NCI-H187 treated with DMSO at 0.1 percent for 48 hours (cell line): ENCODE measurements at regions not wholly inside any gene's neighbourhood (a gene's known extent, or its start where the extent isn't known, plus 50 kb on each side); places are given as distances from the start of the nearest gene placed in this dataset.

Experiments
- DNase-seq: peaks from one replicate; lab custom pipeline; 2025; lab: John Stamatoyannopoulos, UW

- DNase-seq, result no peak
Measured at GRCh38 chr16:80418517-80419355, 122.1 kb upstream of the DYNLRB2 start.

DNA sequence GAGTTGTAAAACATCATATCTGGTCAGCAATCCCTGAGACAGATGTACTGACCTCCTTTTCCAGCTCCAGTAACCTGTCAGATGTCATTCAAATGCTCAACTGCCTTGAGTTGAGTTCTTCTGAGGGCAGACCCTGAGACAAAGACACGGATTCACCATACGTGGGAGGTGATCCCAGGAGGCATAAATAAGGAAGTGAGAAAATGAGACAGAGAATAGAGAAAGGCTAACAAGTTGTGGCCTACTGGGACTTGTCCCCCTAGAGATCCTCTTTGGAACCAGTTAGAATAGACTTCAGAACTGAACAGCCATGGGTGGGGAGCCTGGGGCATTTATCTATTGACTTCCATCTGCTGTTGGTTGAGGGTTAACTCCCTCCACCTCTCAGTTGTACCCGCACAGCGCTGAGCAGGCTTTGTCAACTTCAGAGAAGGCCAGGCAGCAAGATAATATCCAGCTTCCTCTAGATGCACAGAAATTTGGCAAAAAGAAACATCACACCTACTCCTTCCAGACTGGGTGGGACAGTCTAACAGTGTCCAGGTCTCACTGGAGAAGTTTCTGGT, 123.0 kb upstream of the DYNLRB2 start:
- DNase-seq, result no peak

- DNase-seq, result no peak
Measured at GRCh38 chr16:80408014-80408413, 132.8 kb upstream of the DYNLRB2 start.

GRCh38 chr16:80407265-80407987, 133.4 kb upstream of the DYNLRB2 start:
- no peak for DNase-seq

GRCh38 chr16:80404847-80405246, 135.9 kb upstream of the DYNLRB2 start:
- no peak for DNase-seq

GRCh38 chr16:80403894-80404293, 136.9 kb upstream of the DYNLRB2 start:
- DNase-seq, result no peak

GRCh38 chr16:80390871-80391489, 149.8 kb upstream of the DYNLRB2 start:
- no peak for DNase-seq

GRCh38 chr16:80390046-80390445, 150.7 kb upstream of the DYNLRB2 start:
- DNase-seq, result no peak

DNA sequence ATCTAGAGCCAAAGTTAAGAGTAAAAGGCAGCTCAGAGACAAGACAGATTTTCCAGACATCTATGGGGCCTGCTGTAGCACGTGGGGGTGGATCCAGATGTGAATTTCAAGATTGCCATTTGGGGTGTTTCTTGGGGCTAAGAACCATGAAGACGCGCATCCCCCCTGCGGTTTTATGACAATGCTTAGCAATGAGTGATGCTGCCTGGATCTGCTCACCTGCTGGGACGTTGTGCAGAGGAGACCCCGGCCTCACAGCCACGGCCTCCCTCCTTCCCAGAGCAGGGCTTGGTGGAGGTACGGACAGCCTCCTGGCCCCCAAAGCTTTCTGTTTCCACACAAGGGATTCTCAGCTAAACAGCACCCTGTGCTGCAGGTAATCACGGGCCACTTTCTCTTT, 151.5 kb upstream of the DYNLRB2 start:
- DNase-seq, result no peak

DNA sequence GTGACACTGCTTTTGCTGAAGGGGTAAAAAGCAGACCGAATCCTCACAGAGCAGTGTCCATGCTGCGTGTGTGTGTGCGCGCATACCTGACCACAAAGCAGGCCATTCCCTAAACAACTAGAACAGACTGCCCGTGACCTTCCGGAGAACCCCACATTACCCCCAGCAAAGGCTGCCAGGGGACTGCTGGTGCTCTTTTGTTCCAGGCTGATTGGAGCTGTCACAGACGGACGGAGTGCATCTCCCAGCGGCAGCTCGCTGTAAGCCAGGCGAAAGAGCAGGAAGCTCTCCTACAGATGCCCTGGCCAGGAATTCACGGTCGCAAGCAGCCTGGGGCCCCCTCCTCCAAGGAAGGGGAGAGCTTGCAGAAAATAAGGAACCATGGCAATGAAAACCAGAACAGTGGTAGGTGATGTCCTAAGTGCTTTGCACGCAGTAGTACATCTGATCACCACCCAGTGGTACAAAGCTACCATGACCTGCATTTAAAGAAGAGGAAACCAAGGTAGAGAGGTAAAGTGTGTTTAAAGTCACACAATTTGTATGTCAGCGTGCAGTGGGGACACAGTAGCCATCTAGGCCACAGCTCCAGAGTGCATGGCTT, 153.4 kb upstream of the DYNLRB2 start:
- no peak for DNase-seq

DNA sequence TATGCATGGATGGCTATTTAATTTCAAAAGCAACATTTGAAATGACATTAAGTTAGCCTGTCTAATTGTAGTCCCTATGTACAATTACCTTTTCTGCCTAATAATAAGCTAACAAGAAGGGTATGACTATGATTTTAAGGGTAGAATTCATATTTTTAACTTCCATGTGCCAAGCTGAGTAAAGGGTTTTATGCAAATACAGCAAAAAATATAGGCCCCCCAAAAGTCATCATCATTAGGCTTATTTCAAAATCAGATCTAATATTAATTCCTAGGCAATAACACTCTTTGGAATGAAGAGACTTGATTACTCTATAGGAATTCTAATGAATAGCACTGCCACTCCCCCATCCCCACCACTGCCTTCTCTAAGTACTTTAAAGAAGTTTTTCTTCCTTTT, 155.9 kb upstream of the DYNLRB2 start:
- DNase-seq, result no peak

- no peak for DNase-seq
Measured at GRCh38 chr16:80380514-80380913, 160.3 kb upstream of the DYNLRB2 start.

GRCh38 chr16:80377096-80377956, 163.5 kb upstream of the DYNLRB2 start:
- no peak for DNase-seq

DNA sequence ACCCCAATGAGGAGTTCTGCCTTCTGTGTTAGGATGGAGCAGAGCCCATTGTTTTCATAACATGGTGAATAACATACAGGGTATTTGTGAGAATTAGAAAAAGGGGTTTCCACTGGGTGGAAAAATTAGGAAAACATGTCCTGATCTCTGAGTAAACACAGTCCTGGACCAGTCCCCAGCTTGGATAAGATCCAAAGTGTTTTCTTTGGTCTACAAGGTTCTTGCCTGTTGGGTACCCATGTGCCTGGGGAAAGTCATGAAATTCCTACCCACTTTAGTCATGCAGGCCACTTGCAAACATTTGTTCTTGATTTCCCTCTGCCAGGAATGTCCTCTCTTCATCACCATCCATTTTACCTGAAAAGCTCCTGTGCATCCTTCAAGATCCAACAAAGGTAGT, 164.8 kb upstream of the DYNLRB2 start:
- no peak for DNase-seq

DNA sequence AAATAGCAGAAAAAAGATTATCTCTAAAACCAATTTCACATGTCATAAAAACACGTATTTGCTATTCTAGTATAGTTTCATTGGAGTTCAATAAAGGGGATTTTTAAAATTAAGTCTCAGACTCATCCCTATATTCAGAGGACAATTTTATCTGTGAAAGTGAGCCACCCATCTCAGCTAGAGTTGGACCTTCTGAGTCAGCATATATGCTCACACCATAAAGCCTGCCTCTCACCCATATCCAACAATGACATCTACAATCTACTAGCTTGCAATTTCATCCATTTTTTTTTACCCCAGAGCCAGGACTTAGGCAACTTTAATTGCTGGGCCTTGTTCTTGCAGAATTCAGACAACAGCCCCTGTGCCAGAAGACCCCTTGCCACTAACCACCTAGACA, 165.3 kb upstream of the DYNLRB2 start:
- no peak for DNase-seq

DNA sequence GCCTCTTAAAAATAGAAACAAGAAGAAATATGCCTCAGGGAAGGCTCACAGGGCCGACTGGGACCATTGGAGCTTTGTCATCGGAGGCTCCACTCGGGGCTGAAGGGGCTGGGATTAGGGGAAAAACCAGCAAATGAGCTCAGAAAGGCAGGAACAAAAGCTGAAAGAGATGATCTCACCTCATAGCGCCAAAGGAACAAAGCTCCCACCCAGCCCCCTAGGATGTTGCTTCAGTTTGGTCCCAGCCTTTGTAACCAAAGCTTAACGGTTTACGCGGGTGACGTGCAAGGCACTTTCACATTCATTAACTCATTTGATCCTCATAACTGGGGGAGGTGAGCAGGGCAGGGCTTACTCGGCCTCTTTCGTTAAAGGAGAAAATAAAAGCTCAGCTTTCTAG, 168.5 kb upstream of the DYNLRB2 start:
- DNase-seq, result no peak

DNA sequence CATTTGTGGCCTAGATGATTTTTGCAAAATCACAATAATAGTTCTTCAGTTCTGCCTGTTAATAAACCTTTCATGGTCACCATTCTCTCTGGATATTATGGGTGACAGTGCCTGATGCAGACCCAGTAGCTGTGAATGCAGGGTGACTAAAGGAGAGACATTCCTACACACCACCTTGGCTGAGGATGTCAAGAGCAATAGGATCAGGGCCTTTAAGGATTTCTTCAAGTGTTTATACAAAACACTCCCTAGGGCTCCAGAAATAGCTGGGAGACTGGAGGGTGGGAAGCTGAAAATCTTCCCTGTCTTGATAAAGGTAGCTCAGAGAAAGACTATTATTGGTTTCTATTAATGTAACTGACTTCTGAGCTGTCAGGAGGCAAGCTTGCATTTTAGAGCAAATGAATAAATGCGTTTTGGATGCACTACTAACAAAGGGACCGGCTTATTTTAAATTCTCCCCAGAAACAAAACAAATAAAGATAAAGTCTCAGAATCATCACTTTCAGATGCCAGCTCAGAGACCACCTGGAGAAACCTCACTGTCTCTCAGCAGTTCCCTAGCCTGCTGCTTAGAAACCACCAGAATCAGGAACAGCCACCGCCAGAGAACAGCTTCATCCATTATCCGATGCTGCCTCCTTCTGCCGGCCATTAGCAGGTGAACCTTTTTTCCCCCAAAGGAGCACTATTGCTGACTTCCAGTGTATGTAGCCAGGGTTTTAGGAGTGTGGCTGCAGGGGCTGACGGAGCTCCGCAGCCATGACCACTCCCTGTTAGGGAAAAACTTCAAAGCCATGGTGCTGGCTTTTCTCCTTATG, 171.4 kb upstream of the DYNLRB2 start:
- no peak for DNase-seq

DNA sequence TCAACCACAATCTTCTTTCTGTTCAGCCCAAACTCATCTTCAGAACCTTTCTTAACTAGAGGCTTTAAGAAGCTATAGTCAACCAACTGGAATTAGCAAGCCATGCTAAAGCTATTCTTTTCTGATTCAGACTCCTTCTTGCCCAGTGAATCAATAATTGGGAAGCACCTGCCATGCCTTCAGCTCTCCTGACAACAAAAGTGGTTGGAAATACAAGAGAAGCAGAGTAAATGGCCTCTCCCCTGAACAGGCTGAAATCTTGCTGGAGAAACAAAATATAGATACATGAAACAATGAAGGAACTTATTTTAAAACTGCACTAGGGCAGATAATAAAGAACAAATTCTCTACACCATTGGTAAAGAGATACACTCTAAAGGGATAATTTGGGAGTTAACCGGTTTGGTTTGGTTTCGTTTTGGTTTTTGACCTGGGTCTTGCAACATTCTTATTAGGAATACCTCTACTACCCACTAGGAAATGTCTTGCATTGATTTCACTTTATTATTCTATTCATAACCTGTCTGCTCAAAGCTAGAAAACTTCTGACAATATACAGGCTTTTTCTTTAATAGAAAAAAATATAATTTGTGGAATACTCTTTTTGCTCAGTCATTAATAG, 173.6 kb upstream of the DYNLRB2 start:
- DNase-seq, result no peak

- no peak for DNase-seq
Measured at GRCh38 chr16:80366023-80366422, 174.8 kb upstream of the DYNLRB2 start.

- no peak for DNase-seq
Measured at GRCh38 chr16:80362816-80363215, 178.0 kb upstream of the DYNLRB2 start.
